Esophagus muscularis mucosa (tissue), 3 donors: ENCODE measurements at regions not wholly inside any gene's neighbourhood (a gene's known extent, or its start where the extent isn't known, plus 50 kb on each side); places are given as distances from the start of the nearest gene placed in this dataset.

ENCODE experiments used
- CTCF ChIP-seq, 3 experiments: fragments of 200-600 bp in 2 of 3; fragments of 450-650 bp in 1 of 3; sonication (generic) in 2 of 3; IDR thresholded peaks; one replicate each; pipeline ENCODE4 v1.5.1; 2017 to 2019; ENCODE audit warnings: antibody characterized with exemption in 3 of 3, mild to moderate bottlenecking in 2 of 3, moderate library complexity in 1 of 3
- POLR2A ChIP-seq: fragments of 450-650 bp; IDR thresholded peaks from one replicate; pipeline ENCODE4 v1.6.1; 2017; ENCODE audit warnings: antibody characterized with exemption, moderate library complexity, mild to moderate bottlenecking, low read depth
- POLR2AphosphoS5 ChIP-seq, 2 donors: sonication (generic); formaldehyde crosslinking; IDR thresholded peaks; one replicate each; pipeline ENCODE4 v1.6.1; 2017; ENCODE audit warnings: antibody characterized with exemption in 2 of 2

GRCh38 chr12:83216230-83216629 is 529.5 kb downstream of the TMTC2 start:
- no peak for TF ChIP-seq CTCF (IDR thresholded peaks at IDR 0.05)
- no peak for TF ChIP-seq POLR2AphosphoS5 (IDR thresholded peaks at IDR 0.05)
- no peak for TF ChIP-seq POLR2A
